Stimulated activated CD8-positive, alpha-beta memory T cell treated with anti-CD3 and anti-CD28 coated beads, Interleukin-15, amount 100 ng/mL, for 1 hour (primary cell): ENCODE measurements at regions not wholly inside any gene's neighbourhood (a gene's known extent, or its start where the extent isn't known, plus 50 kb on each side); places are given as distances from the start of the nearest gene placed in this dataset.

Experiments used
- DNase-seq: peaks from one replicate; pipeline ENCODE4 v3.0.0-alpha.2; 2020; ENCODE audit warnings: low read depth

GRCh38 chr9:29701971-29702370 lies 2128.7 kb upstream of the C9orf72 start:
- DNase-seq: no peak

DNA sequence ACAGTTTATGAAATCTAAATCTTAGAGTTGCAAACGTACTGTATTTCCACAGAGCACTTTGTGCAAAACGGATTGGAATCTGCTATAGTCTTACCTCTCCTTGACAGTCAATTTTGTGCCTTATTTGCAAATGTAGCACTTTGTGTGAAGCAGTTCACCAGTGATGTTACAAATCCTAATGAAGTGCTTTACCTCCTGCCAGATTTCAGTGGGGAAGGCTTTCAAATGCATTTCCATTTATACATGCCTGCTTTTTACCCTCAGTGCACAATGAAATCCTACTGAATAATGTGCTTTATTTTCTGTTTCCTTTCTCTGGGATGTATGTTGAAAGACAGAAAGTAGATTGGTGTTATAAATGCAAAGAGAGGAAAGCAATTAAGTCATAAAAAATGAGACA lies 2141.6 kb upstream of the C9orf72 start:
- no peak for DNase-seq

- DNase-seq: no peak
Measured at GRCh38 chr9:29717631-29718030, 2144.3 kb upstream of the C9orf72 start.

- no peak for DNase-seq
Measured at GRCh38 chr9:29730163-29730562, 2156.9 kb upstream of the C9orf72 start.

DNA sequence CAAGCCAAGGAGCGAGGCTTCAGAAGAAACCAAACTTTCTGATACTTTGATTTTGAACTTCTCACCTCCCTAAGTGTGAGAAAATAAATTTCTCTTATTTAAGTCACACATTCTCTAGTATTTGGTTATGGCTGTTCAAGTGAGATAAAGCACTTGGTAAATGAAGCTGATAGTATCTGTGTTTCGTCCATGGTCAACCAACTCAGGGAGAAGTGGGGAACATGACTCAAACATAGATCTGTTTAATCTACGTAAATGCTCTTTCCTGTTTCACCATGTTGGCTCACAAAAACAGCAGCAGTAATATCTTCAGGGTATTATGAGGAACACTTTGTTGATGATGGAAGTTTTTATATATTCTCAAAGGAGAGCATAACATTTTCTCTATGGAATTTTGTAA lies 2167.2 kb upstream of the C9orf72 start:
- no peak for DNase-seq

DNA sequence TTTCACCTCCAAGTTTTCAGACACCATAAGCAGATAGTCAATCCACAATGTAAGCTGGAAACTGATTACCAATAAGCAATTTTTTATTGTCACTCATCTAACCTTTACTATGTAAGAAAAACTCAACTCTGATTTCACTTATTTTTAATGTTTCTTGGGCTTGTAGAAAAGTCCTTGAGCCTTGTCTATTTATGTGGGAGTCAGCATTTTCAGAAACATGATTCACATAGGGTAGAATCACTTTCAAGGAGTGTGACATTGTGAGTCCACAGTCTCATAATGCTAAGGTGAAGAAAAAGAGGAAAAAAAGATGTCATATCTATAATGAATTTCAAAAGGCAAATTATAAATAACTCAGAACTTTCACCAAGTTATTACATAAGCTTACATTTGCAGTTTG lies 2167.9 kb upstream of the C9orf72 start:
- no peak for DNase-seq

- no peak for DNase-seq
Measured at GRCh38 chr9:29750062-29750461, 2176.8 kb upstream of the C9orf72 start.

DNA sequence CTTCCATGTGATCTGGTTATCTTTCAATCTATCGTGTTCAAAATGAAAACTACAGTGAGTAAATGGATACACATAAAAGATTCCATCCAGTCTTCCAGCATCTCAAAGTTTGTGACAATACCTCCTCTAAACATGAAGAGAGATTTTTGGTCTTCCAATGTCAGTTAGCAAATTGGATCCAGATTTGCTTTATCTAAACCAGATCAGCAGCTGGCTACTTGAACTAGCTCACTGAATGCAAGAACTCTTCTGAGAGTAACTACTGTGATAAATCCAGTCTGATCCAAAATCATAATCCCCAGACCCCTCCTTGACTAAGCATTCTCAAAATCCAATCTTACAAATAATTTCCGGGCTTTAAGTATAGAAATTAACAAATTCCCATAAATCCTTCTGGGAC lies 2177.9 kb upstream of the C9orf72 start:
- DNase-seq: no peak

DNA sequence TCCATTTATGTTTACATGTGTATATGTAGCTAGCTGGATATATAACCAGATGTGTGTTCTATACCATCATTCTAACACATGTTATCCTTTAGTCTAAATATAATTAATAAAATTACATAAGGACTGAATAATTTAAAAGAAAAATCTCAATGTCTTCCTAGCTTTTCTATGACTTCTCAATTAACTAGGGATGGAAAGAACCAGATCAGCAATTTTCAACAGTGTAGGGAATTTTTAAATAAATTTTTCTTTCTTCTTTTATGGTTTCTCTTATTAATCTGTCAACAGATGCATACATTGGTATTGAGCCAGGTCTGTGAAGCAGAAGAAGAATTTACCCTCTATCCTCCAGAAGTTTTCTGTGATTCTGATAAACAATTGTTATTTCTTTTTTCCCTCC lies 2180.4 kb upstream of the C9orf72 start:
- DNase-seq: no peak

- DNase-seq: no peak
Measured at GRCh38 chr9:29769019-29769418, 2195.7 kb upstream of the C9orf72 start.

- DNase-seq: no peak
Measured at GRCh38 chr9:29773676-29774075, 2200.4 kb upstream of the C9orf72 start.

DNA sequence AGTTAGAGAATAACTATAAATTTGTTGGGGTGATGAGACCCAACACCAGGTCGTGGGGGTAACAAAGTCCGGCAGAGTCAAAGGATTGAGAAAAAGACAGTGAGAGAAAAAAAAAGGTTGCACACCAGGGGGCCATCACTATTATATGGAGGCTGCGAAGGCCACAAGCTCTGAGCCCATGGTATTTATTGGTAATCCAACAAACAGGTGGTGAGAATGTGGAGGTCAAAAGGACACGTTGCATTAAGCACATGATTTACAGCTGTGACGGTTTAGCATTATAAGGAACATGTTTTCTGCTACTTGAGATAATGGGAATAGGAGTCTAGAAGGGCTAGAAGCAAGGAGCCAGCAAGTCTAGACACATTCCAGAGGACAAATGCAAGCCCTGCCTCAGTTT lies 2202.2 kb upstream of the C9orf72 start:
- no peak for DNase-seq

DNA sequence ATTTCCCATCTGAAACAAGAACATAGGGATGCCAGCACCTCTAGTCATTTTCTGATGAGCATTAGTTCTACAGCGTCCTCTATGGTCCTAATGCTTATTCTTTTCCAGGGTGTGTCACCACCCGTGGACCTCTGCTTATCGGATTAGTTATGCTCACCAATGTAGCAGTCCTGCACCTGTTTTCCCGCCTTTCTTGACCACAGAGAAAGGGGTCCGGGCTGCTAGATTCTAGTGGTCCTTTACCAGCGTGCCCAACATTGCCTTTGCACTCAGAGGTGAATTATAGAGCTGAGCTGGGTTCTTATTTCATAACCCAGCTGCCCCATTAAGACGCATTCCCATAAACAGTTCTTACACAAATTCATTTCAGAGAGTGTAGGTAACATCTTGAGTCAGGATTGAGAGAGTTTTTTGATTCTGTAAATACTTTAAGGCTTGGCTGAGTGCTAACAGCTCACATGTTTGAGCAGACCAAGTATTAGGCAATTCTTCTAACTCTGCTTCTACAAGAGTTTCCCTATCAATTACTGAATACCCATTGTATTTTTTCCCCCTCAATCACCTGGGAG lies 2205.1 kb upstream of the C9orf72 start:
- DNase-seq: no peak

GRCh38 chr9:29793970-29794369 lies 2220.7 kb upstream of the C9orf72 start:
- DNase-seq: no peak

DNA sequence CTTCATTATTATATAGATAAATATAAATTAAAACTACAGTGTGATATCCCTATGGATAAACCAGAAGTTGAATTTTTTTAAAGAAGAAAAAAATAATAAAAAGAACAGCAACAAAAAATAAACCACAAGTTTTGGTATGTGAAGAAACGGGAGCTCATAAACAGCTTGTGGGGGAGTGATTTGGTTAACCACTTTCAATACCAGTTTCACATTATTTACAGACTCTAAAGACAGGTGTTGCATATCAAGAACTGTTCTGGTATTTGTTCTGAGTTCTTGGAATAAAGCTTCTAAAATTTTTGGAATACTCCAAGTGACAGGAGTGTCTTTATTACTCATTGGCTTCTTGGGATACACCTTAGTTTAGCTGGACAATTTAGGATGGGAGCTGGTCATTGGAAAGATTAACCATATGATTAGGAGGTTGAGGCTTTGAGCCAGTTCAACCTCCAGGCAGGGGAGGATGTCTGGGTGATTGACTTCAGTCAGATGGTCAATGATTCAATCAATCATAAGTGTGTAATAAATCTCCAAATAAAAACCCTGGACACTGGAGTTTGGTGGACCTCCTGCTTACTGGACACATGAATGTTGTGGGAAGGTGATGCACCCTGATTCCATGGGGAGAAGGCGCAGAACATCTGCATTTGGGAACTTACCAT lies 2223.1 kb upstream of the C9orf72 start:
- DNase-seq: no peak

DNA sequence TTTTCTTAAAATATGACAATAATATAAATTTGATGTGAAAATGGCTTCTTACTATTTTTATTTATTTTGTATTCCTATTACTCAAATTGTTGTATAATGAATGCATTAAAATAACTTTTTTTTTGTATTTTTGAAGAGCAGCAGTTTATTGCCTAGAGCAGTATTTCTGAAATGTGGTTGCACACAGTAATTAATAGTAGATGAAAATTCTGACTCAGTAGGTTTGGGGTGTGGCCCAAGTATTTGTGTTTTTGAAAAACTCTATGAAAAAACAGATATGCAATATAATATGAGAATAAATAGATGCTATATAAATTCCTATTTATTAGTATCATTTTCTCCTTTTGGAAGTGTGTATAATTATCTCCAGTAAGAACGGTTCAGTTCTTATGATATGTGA lies 2225.3 kb upstream of the C9orf72 start:
- no peak for DNase-seq

DNA sequence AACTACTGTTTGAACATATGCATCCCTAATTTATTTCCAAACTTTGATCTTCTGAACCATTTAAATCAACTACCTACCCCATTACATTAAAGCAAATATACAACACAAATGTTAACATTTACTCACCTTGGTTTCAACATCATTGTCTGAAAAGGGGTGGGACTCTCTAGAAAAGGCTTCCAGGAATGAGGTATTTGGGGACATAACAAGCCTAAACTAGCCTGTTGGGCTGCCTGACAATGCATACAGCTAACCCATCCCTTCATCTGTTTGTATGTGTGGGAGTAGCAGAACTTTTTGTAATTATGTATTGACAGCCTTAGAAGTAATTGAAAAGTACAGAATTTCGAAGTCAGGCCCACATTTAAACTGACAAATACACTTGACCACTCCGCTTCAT lies 2225.9 kb upstream of the C9orf72 start:
- DNase-seq: no peak

DNA sequence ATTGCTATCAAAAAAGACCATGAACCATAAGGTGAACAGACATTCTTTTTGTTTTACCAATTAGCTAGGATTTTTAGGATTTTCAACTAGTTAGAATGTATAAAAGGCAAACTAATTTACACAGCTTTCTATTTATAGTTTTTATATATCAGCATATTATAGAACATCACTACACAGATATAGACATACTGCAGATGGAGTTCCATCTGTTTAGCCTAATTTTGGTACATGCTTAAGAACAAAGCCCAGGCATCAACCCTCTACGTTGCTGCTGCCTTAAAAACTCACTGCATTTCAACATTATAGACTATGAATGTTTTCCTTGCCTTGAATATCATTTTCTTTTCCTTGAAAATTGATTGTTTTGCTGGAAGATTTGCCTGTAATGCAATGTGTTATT lies 2227.5 kb upstream of the C9orf72 start:
- no peak for DNase-seq

GRCh38 chr9:29802454-29802853 lies 2229.2 kb upstream of the C9orf72 start:
- DNase-seq: no peak

GRCh38 chr9:29806937-29807618 lies 2233.8 kb upstream of the C9orf72 start:
- no peak for DNase-seq

GRCh38 chr9:29816954-29817703 lies 2243.8 kb upstream of the C9orf72 start:
- no peak for DNase-seq

DNA sequence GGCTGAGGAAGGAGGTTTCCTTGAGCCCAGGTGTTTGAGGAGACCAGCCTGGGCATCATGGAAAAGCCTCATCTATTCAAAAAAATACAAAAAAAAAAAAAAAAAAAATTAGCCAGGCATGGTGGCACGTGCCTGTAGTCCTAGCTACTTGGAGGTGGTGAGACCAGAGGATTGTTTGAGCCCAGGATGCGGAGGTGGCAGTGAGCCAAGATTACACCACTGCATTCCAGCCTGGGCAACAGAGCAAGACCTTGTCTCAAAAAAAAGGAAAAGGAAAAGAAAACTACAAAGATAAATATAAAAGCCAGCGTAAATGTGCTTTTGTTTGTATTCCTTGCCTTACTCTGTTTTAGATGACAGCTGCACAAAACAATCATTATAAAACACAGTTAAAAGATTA lies 2249.2 kb upstream of the C9orf72 start:
- DNase-seq: no peak

DNA sequence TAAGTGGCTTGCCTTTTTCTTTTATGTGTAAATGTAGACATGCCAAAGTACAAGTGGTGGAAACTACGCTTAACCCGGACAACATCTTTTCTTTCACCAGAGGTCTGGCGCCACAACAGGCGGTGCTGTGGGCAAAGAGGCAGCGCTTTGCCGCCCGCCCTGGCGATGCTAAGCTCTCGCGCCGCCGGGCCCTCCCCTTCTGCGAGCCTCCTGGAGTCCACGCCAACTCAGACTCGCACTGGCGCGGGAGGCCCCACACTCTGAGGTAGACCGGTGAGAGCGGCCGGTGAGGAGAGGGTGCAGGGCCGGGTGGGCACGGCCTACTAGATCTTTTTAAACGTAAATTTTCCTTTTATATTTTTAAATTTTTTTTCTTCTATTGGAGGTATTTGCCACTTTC lies 2253.1 kb upstream of the C9orf72 start:
- no peak for DNase-seq
